Kidney (tissue), 13 donors: ENCODE measurements at regions not wholly inside any gene's neighbourhood (a gene's known extent, or its start where the extent isn't known, plus 50 kb on each side); places are given as distances from the start of the nearest gene placed in this dataset.

Experiments used
- DNase-seq, 5 donors: peaks; one replicate each; pipeline ENCODE4 v3.0.0-alpha.2; 2013 to 2020
- FAIRE-seq: peaks from 2 replicates; lab custom pipeline; 2012; peaks lifted over from hg19 to GRCh38; lab: Jason Lieb, UNC
- H3K27ac ChIP-seq, 2 donors: one replicate each; pipeline ENCODE4 v1.7.0; 2013; ENCODE audit warnings: low read depth in 2 of 2, low read length in 2 of 2, inconsistent platforms in 1 of 2
- H3K27me3 ChIP-seq: one replicate; pipeline ENCODE4 v1.7.1; 2013; ENCODE audit warnings: low read length, inconsistent platforms; ENCODE audit not compliant: control insufficient read depth, insufficient read depth
- H3K36me3 ChIP-seq, 3 donors: one replicate each; pipeline versions ENCODE4 v1.7.0 to v1.7.1; 2013; ENCODE audit warnings: low read length in 3 of 3, control low read depth in 1 of 3, inconsistent platforms in 1 of 3; ENCODE audit not compliant: insufficient read depth in 3 of 3, control insufficient read depth in 2 of 3
- H3K4me1 ChIP-seq, 3 donors: one replicate each; pipeline versions ENCODE4 v1.7.0 to v1.7.1; 2013; ENCODE audit warnings: low read length in 3 of 3, inconsistent platforms in 1 of 3, low read depth in 1 of 3; ENCODE audit not compliant: control insufficient read depth in 2 of 3, insufficient read depth in 2 of 3
- H3K4me3 ChIP-seq, 3 donors: one replicate each; pipeline versions ENCODE4 v1.7.0 to v1.8.1; 2013; ENCODE audit warnings: low read length in 3 of 3, control low read depth in 1 of 3, inconsistent platforms in 1 of 3
- H3K9ac ChIP-seq, 3 donors: one replicate each; pipeline versions ENCODE4 v1.7.0 to v1.7.1; 2013; ENCODE audit warnings: low read length in 3 of 3, control low read depth in 1 of 3, inconsistent platforms in 1 of 3
- H3K9me3 ChIP-seq, 3 donors: one replicate each; pipeline versions ENCODE4 v1.7.0 to v1.7.1; 2013; ENCODE audit warnings: low read length in 3 of 3, control low read depth in 1 of 3, inconsistent platforms in 1 of 3; ENCODE audit not compliant: control insufficient read depth in 2 of 3, insufficient read depth in 1 of 3
- intact Hi-C: fragments of 100-400 bp; cut with DNase I; formaldehyde crosslinking; loops from one replicate; pipeline ENCODE4 v1.11.1; 2022
- TF ChIP-seq, protein P1 (sequence below): IDR thresholded peaks from 3 replicates; pipeline ENCODE4 v1.5.1; 2012; ENCODE audit warnings: mild to moderate bottlenecking, moderate library complexity, borderline replicate concordance; ENCODE audit not compliant: insufficient read depth; ENCODE audit errors: extremely low read depth
- donor health status: control.
- donor health status: control.
- donor health status: control.
- donor health status: control.
- donor health status: control.
- donor health status: DM: yes; HTN: yes; CAD: no.
- donor health status: Normal renal cell carcinoma (clear cell type).

DNA sequence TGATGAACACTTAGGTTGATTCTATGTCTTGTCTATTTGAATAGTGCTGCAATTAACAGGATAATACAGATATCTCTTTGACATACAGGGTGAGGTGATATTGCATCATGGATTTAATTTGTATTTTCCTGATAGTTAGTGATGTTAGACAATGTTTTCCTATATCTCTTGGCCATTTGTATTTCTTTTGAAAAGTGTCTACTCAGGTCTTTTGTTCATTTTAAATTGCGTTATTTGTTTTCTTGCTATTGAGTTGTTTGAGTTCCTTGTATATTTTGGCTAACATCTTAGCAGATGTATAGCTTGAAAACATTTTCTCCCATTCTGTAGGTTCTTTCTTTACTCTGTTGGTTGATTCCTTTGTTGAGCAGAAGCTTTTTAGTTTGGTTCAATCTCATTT lies 460.6 kb downstream of the CCDC91 start:
- no peak for DNase-seq
- TF ChIP-seq, protein P1, sequence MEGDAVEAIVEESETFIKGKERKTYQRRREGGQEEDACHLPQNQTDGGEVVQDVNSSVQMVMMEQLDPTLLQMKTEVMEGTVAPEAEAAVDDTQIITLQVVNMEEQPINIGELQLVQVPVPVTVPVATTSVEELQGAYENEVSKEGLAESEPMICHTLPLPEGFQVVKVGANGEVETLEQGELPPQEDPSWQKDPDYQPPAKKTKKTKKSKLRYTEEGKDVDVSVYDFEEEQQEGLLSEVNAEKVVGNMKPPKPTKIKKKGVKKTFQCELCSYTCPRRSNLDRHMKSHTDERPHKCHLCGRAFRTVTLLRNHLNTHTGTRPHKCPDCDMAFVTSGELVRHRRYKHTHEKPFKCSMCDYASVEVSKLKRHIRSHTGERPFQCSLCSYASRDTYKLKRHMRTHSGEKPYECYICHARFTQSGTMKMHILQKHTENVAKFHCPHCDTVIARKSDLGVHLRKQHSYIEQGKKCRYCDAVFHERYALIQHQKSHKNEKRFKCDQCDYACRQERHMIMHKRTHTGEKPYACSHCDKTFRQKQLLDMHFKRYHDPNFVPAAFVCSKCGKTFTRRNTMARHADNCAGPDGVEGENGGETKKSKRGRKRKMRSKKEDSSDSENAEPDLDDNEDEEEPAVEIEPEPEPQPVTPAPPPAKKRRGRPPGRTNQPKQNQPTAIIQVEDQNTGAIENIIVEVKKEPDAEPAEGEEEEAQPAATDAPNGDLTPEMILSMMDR, result no peak
- FAIRE-seq, result no peak
- Histone ChIP-seq H3K4me3 (no peak overlapping the region), H3K27ac (no peak overlapping the region), H3K9ac (no peak overlapping the region), H3K27me3 (no peaks in the 10 kb centered on the region), H3K9me3 (no peaks in the 10 kb centered on the region), H3K4me1 (no peaks in the 10 kb centered on the region), H3K36me3 (no peaks in the 10 kb centered on the region)
- intact Hi-C loops, result no loop called here

DNA sequence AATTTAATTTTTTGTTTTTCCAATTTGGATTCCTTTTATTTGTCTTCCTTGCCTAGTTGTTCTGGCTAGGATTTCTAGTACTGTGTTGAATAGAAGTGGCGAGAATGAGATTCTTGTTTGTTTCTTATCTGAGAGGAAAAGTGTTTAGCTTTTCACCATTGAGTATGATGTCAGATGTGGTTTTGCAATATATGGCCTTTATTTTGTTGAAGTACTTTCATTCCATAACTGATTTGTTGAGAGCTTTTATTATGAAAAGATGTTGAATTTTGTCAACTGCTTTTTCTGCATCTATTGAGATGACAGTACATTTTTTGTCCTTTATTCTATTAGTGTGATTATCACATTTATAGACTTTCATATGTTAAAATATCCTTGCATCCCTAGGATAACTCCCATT lies 462.0 kb downstream of the CCDC91 start:
- intact Hi-C loops, result no loop called here
- Histone ChIP-seq H3K36me3 (no peaks in the 10 kb centered on the region), H3K27me3 (no peaks in the 10 kb centered on the region), H3K4me3 (no peak overlapping the region), H3K9ac (no peak overlapping the region), H3K9me3 (no peaks in the 10 kb centered on the region), H3K4me1 (no peaks in the 10 kb centered on the region), H3K27ac (no peak overlapping the region)
- FAIRE-seq (no peak), DNase-seq (no peak)
- TF ChIP-seq, protein P1, result no peak

DNA sequence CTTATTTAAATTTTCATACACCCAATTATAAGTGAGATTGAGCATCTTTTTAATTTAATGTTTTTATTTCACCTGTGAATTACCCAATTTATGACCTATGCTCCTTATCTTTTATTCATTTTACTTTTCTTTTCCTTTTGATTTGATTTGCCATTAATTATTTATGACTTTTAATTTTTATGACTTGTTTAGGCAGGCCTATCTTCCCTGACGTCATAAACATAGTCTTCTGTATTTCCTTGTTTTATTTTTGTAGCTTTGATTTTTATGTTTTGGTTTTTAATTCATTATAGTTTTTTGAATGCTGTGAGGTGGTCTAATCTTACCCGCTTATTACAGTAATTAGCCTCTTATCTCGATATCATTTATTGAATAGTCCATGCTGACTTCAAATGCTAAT lies 467.1 kb upstream of the FAR2 start:
- FAIRE-seq, result no peak
- no peaks in the 10 kb centered on the region for H3K4me1 ChIP-seq

More for the DNA sequence above, 467.1 kb upstream of the FAR2 start:
- H3K9me3 ChIP-seq, result no peaks in the 10 kb centered on the region
- no peak for DNase-seq
- H3K27ac ChIP-seq, result no peak overlapping the region
- H3K36me3 ChIP-seq, result no peaks in the 10 kb centered on the region
- TF ChIP-seq, protein P1, result no peak
- intact Hi-C loops, result no loop called here
- no peaks in the 10 kb centered on the region for H3K27me3 ChIP-seq
- no peak overlapping the region for H3K4me3 ChIP-seq
- no peak overlapping the region for H3K9ac ChIP-seq
